HG02763 (cell line): ENCODE measurements at regions not wholly inside any gene's neighbourhood (a gene's known extent, or its start where the extent isn't known, plus 50 kb on each side); places are given as distances from the start of the nearest gene placed in this dataset.
"Not testable (repeated sequence)": the region's sequence is repeated elsewhere in the genome, so short reads cannot be mapped to it uniquely, and the experiment has no call there.

Experiments used
- ATAC-seq: cut with Tn5 transposase; IDR thresholded peaks from one replicate; pipeline ENCODE4 v1.9.1; 2021; ENCODE audit warnings: mild to moderate bottlenecking, moderate library complexity; ENCODE audit not compliant: unreplicated experiment

DNA sequence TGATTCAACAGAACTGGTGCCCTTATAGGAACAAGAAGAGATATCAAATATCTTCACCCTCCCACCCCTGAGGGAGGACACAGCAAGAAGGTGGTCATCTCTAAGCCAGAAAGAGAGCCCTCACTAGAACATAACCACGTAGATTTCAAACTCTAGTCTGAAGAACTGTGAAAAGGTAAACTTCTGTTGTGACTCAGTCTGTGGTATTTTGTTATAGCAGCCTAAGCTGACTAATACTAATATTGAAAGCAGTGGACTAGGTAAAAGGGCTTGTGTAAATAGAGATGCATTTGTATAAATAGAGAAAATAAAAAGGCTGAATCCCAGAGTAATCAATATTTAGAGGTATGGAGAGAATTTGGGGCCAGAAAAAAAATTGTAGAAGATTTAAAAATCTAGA, 157.6 kb upstream of the CCNH start:
- no peak for ATAC-seq

DNA sequence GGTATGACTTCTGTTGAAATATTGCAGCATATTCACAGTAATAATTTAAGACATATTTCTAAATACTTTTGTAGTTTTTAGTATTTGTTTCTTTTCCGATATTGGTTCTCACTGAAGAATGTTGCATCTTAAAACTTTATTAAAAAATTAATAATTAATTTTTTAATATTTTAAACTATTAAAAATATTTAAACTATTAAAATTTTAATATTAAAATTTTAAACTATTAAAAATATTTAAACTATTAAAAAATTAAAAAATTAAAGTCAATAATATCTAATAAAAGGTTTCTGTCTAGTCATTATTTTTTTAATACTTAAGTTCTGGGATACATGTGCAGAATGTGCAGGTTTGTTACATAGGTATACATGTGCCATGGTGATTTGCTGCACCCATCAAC, 149.3 kb upstream of the CCNH start:
- no peak for ATAC-seq

DNA sequence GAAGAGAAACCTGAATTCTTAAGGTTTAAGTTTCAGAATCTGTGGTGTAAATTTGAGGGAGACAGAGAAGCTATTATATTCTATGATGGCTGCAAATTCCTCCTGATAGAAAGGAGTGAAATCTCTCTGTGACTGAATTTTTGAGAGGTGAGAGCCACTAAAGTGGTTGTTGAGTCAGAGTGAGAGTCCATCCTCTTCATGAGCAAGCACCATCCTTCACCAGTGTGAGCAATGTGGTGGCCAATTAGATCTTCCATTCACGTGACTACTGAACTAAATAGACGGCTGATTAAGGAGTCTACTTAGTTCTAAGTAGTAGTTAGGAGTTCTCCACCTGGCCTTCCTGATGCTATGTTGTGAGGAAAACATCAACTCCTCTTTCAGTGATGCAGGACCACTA, 147.8 kb upstream of the CCNH start:
- no peak for ATAC-seq

DNA sequence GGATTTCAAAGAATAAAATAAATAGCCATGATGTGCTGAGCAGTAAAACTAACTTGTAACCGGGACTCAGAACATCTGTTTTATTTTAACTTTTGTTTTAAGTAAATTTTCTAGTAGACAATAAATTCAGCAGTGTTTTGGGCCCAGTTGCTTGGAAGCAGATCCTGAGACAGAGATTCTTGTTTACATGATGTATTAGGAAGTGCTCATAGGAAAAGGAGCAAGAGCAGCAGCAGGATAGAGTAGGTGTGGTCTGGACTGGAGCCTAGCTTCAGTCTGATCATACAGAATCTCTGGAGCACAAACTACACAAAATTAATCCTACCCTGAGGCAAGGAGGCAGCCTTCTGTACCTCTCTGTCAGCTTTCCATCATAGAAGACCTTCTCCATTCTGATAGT, 139.2 kb upstream of the CCNH start:
- ATAC-seq, result no peak

DNA sequence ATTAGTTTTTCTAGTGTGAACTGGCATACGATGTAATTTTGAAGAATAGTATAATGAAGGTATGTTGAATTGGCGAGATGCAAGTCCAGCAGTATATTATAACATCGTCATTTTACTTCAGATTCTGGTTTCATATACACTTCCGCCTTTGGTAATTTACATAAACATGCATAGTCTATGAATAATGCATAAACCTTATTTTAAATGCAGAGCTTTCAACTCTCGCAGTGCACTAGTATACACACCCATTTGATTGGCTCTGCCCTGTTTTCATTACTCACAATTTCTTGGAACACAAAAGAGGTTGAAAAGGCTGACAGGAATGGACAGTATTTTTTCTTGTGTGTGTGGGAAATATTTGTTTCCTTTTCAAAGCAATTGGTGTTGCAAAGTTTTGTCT, 128.9 kb upstream of the CCNH start:
- ATAC-seq, result no peak

DNA sequence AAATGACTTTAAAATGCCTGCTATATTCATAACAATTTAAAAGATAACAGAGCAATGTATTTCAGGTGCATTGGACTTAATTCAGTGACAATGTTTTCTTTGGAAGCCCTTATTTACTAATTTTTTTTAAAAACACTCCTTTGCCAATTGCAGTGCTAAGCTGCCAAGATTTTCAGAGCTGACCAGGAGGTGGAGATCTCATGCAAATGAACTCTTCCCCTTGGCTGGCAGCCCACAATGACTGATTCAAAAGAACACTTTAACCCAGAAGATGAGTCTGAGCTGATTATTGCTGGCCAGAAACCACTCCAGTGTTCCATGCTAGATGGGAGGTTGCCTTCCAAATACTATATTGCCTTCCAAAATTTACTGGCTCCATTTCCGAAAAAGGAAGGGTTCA, 128.3 kb upstream of the CCNH start:
- no peak for ATAC-seq

DNA sequence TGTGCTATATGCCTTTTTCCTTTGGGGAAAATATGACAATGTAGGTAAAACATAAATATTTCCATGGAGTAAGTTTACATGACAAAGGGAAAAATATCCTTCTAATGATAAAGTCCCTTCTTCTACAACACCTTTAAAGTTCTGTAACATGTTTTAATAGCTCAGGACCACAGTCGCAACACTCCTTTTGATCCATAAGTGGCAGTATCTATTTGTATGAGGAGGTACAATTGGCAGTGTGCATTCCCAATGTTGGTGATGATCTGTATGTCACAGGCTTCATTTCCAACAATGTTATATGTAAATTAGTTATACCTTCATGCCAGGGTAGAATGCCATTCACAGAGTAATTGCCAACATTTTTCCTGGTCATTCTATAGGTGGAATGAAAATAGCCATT, 127.1 kb upstream of the CCNH start:
- ATAC-seq, result no peak

DNA sequence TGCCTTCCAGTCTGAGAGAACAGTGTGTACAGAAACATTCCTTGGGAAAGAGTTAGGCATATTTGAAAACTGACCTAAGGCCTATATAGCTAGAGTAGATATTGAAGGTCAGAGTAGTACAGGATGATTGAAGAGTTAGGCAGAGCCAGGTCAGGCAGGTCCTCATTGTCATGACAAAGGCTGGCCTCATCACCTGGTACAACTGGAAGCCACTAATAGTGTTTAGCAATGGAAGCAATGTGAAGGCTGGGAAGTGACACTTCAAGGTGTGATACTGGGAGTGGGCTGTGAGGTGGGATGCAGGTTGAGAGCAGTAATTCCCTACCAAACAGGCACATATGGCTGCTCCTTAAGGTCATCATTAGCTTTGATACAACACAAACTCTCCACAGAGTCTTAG, 123.6 kb upstream of the CCNH start:
- no peak for ATAC-seq

DNA sequence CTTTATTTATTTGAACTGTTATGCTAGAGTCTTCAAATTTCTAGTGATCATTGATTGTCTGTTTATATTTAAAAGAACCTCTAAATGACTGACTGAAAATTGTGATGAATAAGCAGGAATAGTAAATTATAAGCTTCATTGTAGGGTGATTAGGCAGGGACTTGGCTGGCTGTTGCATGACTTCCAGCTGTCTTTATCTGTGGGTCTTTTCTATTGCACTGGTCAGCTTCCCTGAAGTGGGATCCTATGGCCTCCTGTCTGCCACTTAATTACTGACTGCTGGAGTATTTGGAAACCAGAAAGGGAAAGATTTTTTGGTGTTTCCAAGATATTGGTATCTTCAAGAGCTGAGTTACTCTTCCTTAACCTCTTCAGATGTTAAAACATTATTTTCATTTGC, 123.0 kb upstream of the CCNH start:
- no peak for ATAC-seq

DNA sequence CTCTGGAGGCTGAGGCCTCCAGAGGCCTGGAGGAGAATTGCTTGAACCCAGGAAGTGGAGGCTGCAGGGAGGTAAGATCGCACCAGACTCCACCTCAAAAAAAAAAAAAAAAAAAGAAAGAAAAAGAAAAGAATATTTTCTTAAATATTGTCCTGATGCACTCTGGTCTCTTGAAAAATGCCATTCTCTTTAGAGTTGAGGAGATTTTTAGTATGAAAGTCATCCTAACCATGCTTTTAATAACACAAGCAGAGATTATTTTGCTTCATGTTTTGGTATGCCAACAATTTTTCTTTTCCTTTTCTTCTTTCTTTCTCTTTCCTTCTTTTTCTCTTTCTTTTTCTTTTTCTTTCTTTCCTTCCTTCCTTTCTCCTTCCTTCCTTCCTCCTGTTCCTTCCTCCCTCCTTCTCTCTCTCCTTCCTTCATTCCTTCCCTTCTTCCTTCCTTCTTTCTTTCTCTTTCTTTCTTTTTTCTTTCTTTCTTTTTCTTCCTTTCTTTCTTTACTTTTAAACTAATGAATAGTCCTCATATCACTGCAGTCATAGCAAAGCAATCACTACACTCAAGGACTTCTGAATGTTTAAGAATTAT, 116.9 kb upstream of the CCNH start:
- ATAC-seq, result no peak

DNA sequence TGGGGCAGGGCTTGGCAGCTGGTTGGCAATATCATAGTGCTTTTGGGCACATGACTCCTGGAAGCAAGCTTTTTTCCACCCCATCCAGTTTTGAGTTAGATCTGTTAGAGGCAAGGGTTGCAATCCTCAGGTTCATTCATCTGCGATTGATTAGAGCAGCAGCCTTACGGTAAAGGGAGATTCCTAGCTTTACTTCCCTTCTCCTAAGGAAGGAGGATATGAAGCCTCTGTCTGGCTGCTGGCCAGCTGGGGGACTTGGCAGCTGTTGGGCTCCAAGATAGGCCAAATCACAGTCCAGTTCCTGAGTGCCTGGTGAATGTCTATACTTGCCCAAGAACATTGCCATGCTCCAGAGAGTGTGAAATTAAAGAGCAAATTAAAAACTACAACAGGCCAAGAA, 113.4 kb upstream of the CCNH start:
- ATAC-seq, result no peak

DNA sequence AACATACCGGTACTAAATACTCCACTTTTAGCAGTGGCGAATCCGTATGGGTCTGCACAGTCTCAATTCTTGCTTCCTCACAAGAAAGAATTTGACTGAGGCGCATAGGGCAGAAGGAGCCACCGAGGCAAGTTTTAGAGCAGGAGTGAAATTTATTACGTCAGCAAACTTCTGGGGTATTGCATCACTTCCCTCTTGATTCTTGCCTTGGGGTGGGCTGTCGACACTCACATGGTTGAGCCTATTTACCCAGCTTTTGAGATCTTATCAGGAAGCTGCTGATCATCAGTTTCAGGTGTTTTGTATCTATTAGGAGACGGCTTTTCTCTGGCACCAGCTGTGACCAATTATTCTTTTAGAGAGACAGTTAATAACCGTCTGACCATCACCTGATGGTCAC, 111.5 kb upstream of the CCNH start:
- no peak for ATAC-seq

DNA sequence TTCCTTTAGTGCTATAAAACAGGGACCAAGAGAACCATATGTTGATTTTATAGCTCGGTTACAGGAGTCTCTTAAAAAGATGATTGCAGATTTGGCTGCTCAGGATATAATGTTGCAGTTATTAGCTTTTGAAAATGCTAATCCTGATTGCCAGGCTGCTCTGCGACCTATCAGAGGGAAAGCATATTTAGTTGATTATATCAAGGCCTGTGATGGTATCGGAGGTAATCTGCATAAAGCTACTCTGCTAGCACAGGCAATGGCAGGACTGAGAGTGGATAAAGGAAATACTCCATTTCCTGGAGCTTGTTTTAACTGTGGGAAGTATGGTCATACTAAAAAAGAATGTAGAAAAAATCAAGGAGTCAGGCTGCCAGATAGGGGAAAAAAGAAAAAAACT, 99.0 kb upstream of the CCNH start:
- ATAC-seq, result not testable (repeated sequence)

DNA sequence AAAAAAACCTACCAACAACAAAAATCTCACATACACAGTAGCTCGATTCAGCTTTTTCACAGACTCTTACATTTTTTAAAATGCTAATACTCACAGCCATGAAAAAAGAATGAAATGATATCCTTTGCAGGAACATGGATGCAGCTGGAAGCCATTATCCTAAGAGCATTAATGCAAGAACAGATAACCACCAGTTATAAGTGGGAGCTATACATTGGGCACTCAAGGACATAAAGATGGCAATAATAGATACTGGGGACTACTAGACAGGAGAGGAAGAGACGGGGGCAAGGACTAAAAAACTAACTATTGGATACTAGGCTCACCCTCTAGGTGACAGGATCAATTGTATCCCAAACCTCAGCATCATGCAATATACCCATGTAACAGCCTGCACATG, 90.3 kb upstream of the CCNH start:
- no peak for ATAC-seq

DNA sequence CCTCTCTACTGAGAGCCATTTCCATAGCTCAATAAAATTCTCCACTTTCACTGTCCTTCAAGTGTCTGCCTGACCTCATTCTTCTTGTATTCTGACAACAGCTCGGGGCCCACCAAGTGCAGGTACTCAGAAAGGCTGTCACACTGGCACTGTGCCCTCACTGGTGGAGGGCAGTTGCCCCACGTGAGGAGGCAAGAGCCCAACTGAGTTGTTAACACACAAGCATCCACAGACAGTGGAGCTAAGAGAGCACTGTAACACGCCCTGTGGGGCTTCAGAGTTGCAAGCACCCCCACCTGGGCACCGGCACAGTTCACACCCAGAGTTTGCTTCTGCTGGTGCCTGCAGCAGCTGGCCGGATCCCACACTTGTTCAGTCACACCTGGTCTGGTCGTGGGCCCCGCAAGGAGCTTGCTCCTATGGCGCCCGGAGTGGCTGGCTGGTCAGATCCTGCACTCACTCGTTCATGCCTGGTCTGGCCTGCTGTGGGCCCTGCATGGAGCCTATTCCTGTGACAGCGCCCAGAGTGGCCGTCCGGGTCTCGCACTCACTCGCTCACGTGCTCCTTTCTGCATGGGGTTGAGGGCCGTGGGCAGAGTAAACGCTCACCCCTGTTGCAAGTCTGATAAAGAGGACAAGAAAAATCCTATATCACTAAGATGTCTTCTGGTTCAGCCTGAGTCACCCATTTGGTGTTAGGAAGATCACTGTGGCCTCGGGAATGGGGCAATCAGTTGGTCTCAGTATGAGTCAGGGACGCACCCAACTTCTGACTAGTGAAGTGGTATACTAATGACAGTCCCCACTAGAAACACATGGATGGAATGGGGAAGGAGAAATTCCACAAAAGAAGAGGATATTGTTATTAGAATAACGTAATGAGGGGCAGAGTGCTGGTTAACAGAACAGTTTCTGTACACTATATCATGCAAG, 87.0 kb upstream of the CCNH start:
- no peak for ATAC-seq
